T-helper 9 cell (primary cell): ENCODE measurements at regions not wholly inside any gene's neighbourhood (a gene's known extent, or its start where the extent isn't known, plus 50 kb on each side); places are given as distances from the start of the nearest gene placed in this dataset.
"Not testable (repeated sequence)": the region's sequence is repeated elsewhere in the genome, so short reads cannot be mapped to it uniquely, and the experiment has no call there.

Experiments used
- DNase-seq: peaks from one replicate; pipeline ENCODE4 v3.0.0-alpha.2; 2020

GRCh38 chr6:128736780-128737179, 146.2 kb upstream of the LAMA2 start:
- DNase-seq, result no peak

GRCh38 chr6:128731249-128732165, 151.4 kb upstream of the LAMA2 start:
- DNase-seq, result no peak

- no peak for DNase-seq
These were observed 155.4 kb upstream of the LAMA2 start for GRCh38 chr6:128727500-128727899.

GRCh38 chr6:128725271-128726233, 157.4 kb upstream of the LAMA2 start:
- DNase-seq, result peak; percentile 5

- no peak for DNase-seq
These were observed 158.2 kb upstream of the LAMA2 start for GRCh38 chr6:128724738-128725137.

GRCh38 chr6:128723667-128724066, 159.3 kb upstream of the LAMA2 start:
- no peak for DNase-seq

GRCh38 chr6:128720891-128721290, 162.0 kb upstream of the LAMA2 start:
- no peak for DNase-seq

- DNase-seq, result no peak
These were observed 163.2 kb upstream of the LAMA2 start for GRCh38 chr6:128719786-128720185.

GRCh38 chr6:128713461-128713860, 169.5 kb upstream of the LAMA2 start:
- no peak for DNase-seq

- no peak for DNase-seq
These were observed 170.0 kb upstream of the LAMA2 start for GRCh38 chr6:128712898-128713297.

- DNase-seq, result no peak
These were observed 171.8 kb upstream of the LAMA2 start for GRCh38 chr6:128711149-128711548.

- no peak for DNase-seq
These were observed 172.6 kb upstream of the LAMA2 start for GRCh38 chr6:128710315-128710714.

- DNase-seq, result no peak
These were observed 178.3 kb upstream of the LAMA2 start for GRCh38 chr6:128704601-128705000.

- DNase-seq, result not testable (repeated sequence)
These were observed 179.1 kb upstream of the LAMA2 start for GRCh38 chr6:128703794-128704193.

- no peak for DNase-seq
These were observed 176.6 kb upstream of the PTPRK start for GRCh38 chr6:128696691-128697689.

- DNase-seq, result no peak
These were observed 174.1 kb upstream of the PTPRK start for GRCh38 chr6:128694303-128695009.

GRCh38 chr6:128690063-128690462, 169.7 kb upstream of the PTPRK start:
- DNase-seq, result no peak

GRCh38 chr6:128686084-128686483, 165.7 kb upstream of the PTPRK start:
- DNase-seq, result no peak

- DNase-seq, result no peak
These were observed 156.1 kb upstream of the PTPRK start for GRCh38 chr6:128676456-128676855.

- DNase-seq, result no peak
These were observed 151.6 kb upstream of the PTPRK start for GRCh38 chr6:128672023-128672422.

GRCh38 chr6:128667339-128667858, 147.0 kb upstream of the PTPRK start:
- no peak for DNase-seq
